PC-9 (cell line): ENCODE measurements at regions not wholly inside any gene's neighbourhood (a gene's known extent, or its start where the extent isn't known, plus 50 kb on each side); places are given as distances from the start of the nearest gene placed in this dataset.

Source experiments
- EZH2 ChIP-seq: fragments of 200-600 bp; sonication (generic); IDR thresholded peaks from 2 replicates; pipeline ENCODE4 v1.8.0; 2017; ENCODE audit warnings: antibody characterized with exemption, low read depth
- TF ChIP-seq, protein P1 (sequence below): fragments of 200-600 bp; sonication (generic); conservative IDR thresholded peaks from 2 replicates; pipeline ENCODE4 v1.6.1; 2017; ENCODE audit warnings: mixed run types, antibody characterized with exemption, mild to moderate bottlenecking, moderate library complexity

DNA sequence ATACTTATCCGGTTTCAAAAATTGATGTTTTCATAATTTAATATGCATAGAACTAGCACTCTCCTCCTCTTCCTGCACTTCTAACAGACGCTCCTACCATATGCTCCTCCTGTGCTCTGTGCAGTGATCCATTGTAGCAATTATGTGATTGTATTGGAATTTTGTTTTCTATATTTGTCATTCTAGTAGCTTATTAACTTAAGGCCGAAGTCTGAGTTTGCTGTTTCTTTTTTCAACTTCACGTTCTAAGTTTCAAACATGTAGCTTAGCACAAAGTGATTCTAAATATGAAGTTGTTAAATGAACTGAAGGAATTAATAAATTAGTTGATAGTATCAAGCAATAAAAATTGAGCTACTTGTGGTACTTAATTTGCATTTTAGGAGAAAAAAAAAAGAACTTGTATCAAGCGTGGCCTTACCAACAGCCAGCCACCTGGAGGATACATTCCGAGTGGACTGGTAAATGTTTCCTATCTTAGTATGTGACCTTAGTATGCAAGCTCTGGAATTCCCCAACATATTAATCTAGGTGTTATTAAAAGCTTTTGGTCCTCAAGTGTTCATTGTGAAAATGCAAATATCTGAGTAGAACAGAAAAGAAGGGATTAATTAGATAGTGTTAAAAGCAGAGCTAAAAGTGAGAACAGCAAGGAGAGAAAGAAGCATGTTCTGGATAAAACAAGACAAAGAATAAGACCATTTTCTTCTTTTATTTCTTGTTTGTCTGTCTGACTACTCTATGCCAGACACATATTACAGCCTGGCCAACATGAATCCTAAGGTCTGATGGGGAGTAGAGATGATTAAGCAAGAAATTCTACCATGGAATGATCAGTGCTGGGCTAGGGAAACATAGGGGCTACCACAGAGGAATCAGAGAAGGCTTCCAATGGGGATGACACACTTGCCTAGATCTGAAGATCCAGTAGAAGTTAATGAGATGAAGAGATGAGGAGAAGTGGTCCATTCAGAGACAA is 290.4 kb upstream of the MON1B start:
- TF ChIP-seq, protein P1, sequence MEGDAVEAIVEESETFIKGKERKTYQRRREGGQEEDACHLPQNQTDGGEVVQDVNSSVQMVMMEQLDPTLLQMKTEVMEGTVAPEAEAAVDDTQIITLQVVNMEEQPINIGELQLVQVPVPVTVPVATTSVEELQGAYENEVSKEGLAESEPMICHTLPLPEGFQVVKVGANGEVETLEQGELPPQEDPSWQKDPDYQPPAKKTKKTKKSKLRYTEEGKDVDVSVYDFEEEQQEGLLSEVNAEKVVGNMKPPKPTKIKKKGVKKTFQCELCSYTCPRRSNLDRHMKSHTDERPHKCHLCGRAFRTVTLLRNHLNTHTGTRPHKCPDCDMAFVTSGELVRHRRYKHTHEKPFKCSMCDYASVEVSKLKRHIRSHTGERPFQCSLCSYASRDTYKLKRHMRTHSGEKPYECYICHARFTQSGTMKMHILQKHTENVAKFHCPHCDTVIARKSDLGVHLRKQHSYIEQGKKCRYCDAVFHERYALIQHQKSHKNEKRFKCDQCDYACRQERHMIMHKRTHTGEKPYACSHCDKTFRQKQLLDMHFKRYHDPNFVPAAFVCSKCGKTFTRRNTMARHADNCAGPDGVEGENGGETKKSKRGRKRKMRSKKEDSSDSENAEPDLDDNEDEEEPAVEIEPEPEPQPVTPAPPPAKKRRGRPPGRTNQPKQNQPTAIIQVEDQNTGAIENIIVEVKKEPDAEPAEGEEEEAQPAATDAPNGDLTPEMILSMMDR, result no peak
- no peak for TF ChIP-seq EZH2
